Adrenal gland (tissue), 5 donors: ENCODE measurements at regions not wholly inside any gene's neighbourhood (a gene's known extent, or its start where the extent isn't known, plus 50 kb on each side); places are given as distances from the start of the nearest gene placed in this dataset.

ENCODE experiments used
- POLR2A ChIP-seq, 2 donors: fragments of 450-650 bp; IDR thresholded peaks; one replicate each; pipeline ENCODE4 v1.6.1; 2017; ENCODE audit warnings: antibody characterized with exemption in 2 of 2, mild to moderate bottlenecking in 2 of 2, moderate library complexity in 1 of 2
- TF ChIP-seq, protein P1 (sequence below), 6 experiments: fragments of 450-650 bp in 4 of 6; fragments of 200-600 bp in 2 of 6; sonication (generic) in 1 of 6; IDR thresholded peaks; 1 replicate in 5 of 6; 2 replicates in 1 of 6; pipeline versions ENCODE4 v1.5.1 to v1.8.0; 2016 to 2021; ENCODE audit warnings: antibody characterized with exemption in 6 of 6, mild to moderate bottlenecking in 2 of 6, moderate library complexity in 1 of 6
- donor health status: DM: no; HTN: no; CAD: no.

DNA sequence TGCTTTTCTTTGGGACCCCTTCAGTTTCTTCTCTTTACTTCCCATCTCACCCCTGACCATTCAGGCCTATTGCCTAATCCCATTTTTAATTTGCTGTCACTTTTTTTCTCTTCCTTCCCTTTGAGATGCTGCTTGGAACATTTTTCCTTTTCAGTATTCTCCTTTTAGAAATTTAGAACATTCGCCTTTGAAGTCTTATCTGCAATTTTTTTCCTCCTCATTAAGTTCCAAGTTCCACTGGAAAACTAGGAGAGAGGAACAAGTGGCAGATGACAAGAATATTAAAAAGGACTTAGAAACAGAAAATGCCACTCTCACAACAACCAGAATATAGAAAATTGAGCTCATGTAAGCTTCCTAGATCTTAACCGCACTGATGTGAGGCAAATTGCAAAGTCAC is 126.6 kb downstream of the PSMG1 start:
- TF ChIP-seq, protein P1, sequence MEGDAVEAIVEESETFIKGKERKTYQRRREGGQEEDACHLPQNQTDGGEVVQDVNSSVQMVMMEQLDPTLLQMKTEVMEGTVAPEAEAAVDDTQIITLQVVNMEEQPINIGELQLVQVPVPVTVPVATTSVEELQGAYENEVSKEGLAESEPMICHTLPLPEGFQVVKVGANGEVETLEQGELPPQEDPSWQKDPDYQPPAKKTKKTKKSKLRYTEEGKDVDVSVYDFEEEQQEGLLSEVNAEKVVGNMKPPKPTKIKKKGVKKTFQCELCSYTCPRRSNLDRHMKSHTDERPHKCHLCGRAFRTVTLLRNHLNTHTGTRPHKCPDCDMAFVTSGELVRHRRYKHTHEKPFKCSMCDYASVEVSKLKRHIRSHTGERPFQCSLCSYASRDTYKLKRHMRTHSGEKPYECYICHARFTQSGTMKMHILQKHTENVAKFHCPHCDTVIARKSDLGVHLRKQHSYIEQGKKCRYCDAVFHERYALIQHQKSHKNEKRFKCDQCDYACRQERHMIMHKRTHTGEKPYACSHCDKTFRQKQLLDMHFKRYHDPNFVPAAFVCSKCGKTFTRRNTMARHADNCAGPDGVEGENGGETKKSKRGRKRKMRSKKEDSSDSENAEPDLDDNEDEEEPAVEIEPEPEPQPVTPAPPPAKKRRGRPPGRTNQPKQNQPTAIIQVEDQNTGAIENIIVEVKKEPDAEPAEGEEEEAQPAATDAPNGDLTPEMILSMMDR (IDR thresholded peaks at IDR 0.05): no peak
- no peak for TF ChIP-seq POLR2A (IDR thresholded peaks at IDR 0.05)
